K562 (cell line): ENCODE measurements at regions not wholly inside any gene's neighbourhood (a gene's known extent, or its start where the extent isn't known, plus 50 kb on each side); places are given as distances from the start of the nearest gene placed in this dataset.

ENCODE experiments used
- ATAC-seq: fragments of 200-7000 bp; cut with Tn5 transposase; 3 replicates; pipeline ENCODE4 v1.9.1; 2020; ENCODE audit warnings: moderate library complexity
- BruUV-seq: library from RNA; stranded (reverse); fragments of 400-500 nt; replicated peaks from 2 replicates; lab custom pipeline; 2021; lab: Mats Ljungman, UMichigan
- CTCF ChIA-PET: fragments of 300-600 bp; formaldehyde crosslinking; extraction: SDS; loops from one replicate; lab custom pipeline; 2021; ENCODE audit warnings: low intra/inter-chr PET ratio; lab: Yijun Ruan, JAX
- POLR2A ChIA-PET: fragments of 300-600, 350-650 bp; sonication (Branson Sonifier 250); formaldehyde crosslinking; extraction: SDS; loops from one replicate; lab custom pipeline; 2021; ENCODE audit warnings: antibody characterized with exemption, inconsistent platforms; lab: Yijun Ruan, JAX
- DNase-seq, 4 experiments: peaks; one replicate each; pipeline versions ENCODE4 v3.0.0 to v3.0.0-alpha.2; 2011 to 2018; ENCODE audit warnings: low spot score in 3 of 4, mixed read lengths in 3 of 4; ENCODE audit errors: extremely low read depth in 1 of 4
- FAIRE-seq: peaks from 2 replicates; lab custom pipeline; 2011; peaks lifted over from hg19 to GRCh38; lab: Jason Lieb, UNC
- H2AFZ ChIP-seq: 2 replicates; pipeline ENCODE4 v1.6.0; 2011; ENCODE audit warnings: low read depth, low read length, control low read depth, inconsistent platforms
- H3K27ac ChIP-seq: fragments of 200-600 bp; 3 replicates; pipeline ENCODE4 v1.8.0; 2011; ENCODE audit warnings: low read depth, mild to moderate bottlenecking, control low read depth, inconsistent platforms, low read length, moderate library complexity, mixed read lengths; ENCODE audit errors: extremely low read depth
- H3K27me3 ChIP-seq, 2 experiments: fragments of 300-600 bp in 1 of 2; 2 replicates in 1 of 2; 3 replicates in 1 of 2; pipeline versions ENCODE4 v1.6.0 to v1.8.0; 2011; ENCODE audit warnings: inconsistent platforms in 2 of 2, low read length in 2 of 2, mild to moderate bottlenecking in 1 of 2, mixed read lengths in 1 of 2, moderate library complexity in 1 of 2; ENCODE audit not compliant: control insufficient read depth in 2 of 2, insufficient read depth in 2 of 2
- H3K36me3 ChIP-seq: fragments of 300-600 bp; 3 replicates; pipeline ENCODE4 v1.8.0; 2011; ENCODE audit warnings: mild to moderate bottlenecking, low read length, inconsistent platforms; ENCODE audit not compliant: control insufficient read depth, insufficient read depth
- H3K4me1 ChIP-seq, 2 experiments: fragments of 200-600 bp in 1 of 2; replicated peaks in 1 of 2; 2 replicates in 1 of 2; 3 replicates in 1 of 2; pipeline versions ENCODE4 v1.5.1 to v1.8.0; 2011; ENCODE audit warnings: inconsistent platforms in 2 of 2, low read length in 2 of 2, mild to moderate bottlenecking in 1 of 2, mixed read lengths in 1 of 2, moderate library complexity in 1 of 2; ENCODE audit not compliant: control insufficient read depth in 2 of 2, insufficient read depth in 2 of 2
- H3K4me2 ChIP-seq: 2 replicates; pipeline ENCODE4 v1.6.1; 2011; ENCODE audit warnings: low read length, control low read depth, inconsistent platforms, mixed read lengths; ENCODE audit not compliant: insufficient read depth
- H3K4me3 ChIP-seq: fragments of 200-600 bp; sonication (generic), shearing (Covaris generic); 2 replicates; pipeline ENCODE4 v1.5.1; 2016; ENCODE audit warnings: control low read depth, inconsistent platforms
- H3K79me2 ChIP-seq: fragments of 200-600 bp; 3 replicates; pipeline ENCODE4 v1.8.0; 2011; ENCODE audit warnings: low read length, inconsistent platforms; ENCODE audit not compliant: control insufficient read depth, insufficient read depth
- H3K9ac ChIP-seq, 2 experiments: 2 replicates each; pipeline versions ENCODE4 v1.6.0 to v1.6.1; 2011; ENCODE audit warnings: low read depth in 2 of 2, low read length in 2 of 2, control low read depth in 1 of 2, inconsistent platforms in 1 of 2, mild to moderate bottlenecking in 1 of 2, mixed read lengths in 1 of 2; ENCODE audit not compliant: insufficient read depth in 1 of 2
- H3K9me1 ChIP-seq: one replicate; pipeline ENCODE4 v1.6.0; 2011; ENCODE audit warnings: inconsistent platforms, mild to moderate bottlenecking, low read length, moderate library complexity; ENCODE audit not compliant: control insufficient read depth, insufficient read depth
- H3K9me3 ChIP-seq: replicated peaks from 2 replicates; pipeline ENCODE4 v1.5.1; 2011; ENCODE audit warnings: low read depth, low read length, inconsistent platforms; ENCODE audit not compliant: control insufficient read depth, insufficient read depth
- H4K20me1 ChIP-seq: replicated peaks from 2 replicates; pipeline ENCODE4 v1.6.1; 2011; ENCODE audit warnings: low read length, inconsistent platforms, mixed read lengths; ENCODE audit not compliant: control insufficient read depth, insufficient read depth
- EP400 ChIP-seq: fragments of 450-650 bp; IDR thresholded peaks from 2 replicates; pipeline ENCODE4 v1.6.1; 2017; ENCODE audit warnings: antibody characterized with exemption, mild to moderate bottlenecking, moderate library complexity
- HCFC1 ChIP-seq: IDR thresholded peaks from 2 replicates; pipeline ENCODE4 v1.6.1; 2012; ENCODE audit warnings: low read depth, low read length, improper control_type of control experiment
- HMGXB4 ChIP-seq: sonication (generic); formaldehyde crosslinking; IDR thresholded peaks from 2 replicates; pipeline ENCODE4 v1.8.1; 2023; ENCODE audit warnings: mild to moderate bottlenecking, missing genetic modification reagents
- MYNN ChIP-seq, 2 experiments: sonication (generic); formaldehyde crosslinking in 1 of 2; IDR thresholded peaks; 2 replicates each; pipeline versions ENCODE4 v1.5.0 to v1.6.1; 2016 to 2020; ENCODE audit warnings: antibody characterized with exemption in 1 of 2, missing genetic modification reagents in 1 of 2
- PRMT5 ChIP-seq: sonication (generic); formaldehyde crosslinking; IDR thresholded peaks from 2 replicates; pipeline ENCODE4 v1.5.0; 2020; ENCODE audit warnings: missing genetic modification reagents
- SMAD1 ChIP-seq: fragments of 150-350 bp; IDR thresholded peaks from 2 replicates; pipeline ENCODE4 v1.6.1; 2014; ENCODE audit warnings: low read length, low read depth; ENCODE audit not compliant: partially characterized antibody
- SRSF7 ChIP-seq: fragments of 200-400 bp; formaldehyde crosslinking; optimal IDR thresholded peaks from 2 replicates; pipeline ENCODE3; 2017; ENCODE audit warnings: mild to moderate bottlenecking, low read depth, low read length
- TCF7L2 ChIP-seq: fragments of 150-350 bp; IDR thresholded peaks from 2 replicates; pipeline ENCODE4 v1.6.1; 2016; ENCODE audit warnings: low read depth, mild to moderate bottlenecking, low read length, moderate library complexity
- TRIM24 ChIP-seq, 2 experiments: fragments of 450-650 bp; IDR thresholded peaks; 2 replicates each; pipeline ENCODE4 v1.6.1; 2016
- ZKSCAN3 ChIP-seq: fragments of 250-450 bp; sonication (Bioruptor Pico); IDR thresholded peaks from 2 replicates; pipeline ENCODE4 v1.4.0; 2020
- ZNF431 ChIP-seq: sonication (generic); formaldehyde crosslinking; IDR thresholded peaks from 2 replicates; pipeline ENCODE4 v1.8.0; 2022; ENCODE audit warnings: mild to moderate bottlenecking, missing genetic modification reagents
- ZNF696 ChIP-seq: fragments of 250-450 bp; sonication (Bioruptor Pico); conservative IDR thresholded peaks from 2 replicates; pipeline ENCODE4 v1.4.0; 2020; ENCODE audit warnings: mild to moderate bottlenecking, moderate library complexity
- WGBS: fragments of 100-300 bp; shearing (Covaris generic); methylation state at CpG from one replicate; pipeline ENCODE4 v1.1.6; 2016; ENCODE audit warnings: low coverage, mixed read lengths; ENCODE audit not compliant: insufficient coverage; ENCODE audit errors: missing lambda C conversion rate; 5-methylcytosine and 5-hydroxymethylcytosine counted together
- in situ Hi-C: fragments of 300-500 bp; cut with MboI; formaldehyde crosslinking; loops from 4 replicates; pipeline ENCODE4 v1.15.0; 2018; ENCODE audit warnings: inconsistent platforms, mixed read lengths
- intact Hi-C: fragments of 100-400 bp; cut with micrococcal nuclease; formaldehyde crosslinking; loops from 2 replicates; pipeline ENCODE4 v1.14.2; 2022

DNA sequence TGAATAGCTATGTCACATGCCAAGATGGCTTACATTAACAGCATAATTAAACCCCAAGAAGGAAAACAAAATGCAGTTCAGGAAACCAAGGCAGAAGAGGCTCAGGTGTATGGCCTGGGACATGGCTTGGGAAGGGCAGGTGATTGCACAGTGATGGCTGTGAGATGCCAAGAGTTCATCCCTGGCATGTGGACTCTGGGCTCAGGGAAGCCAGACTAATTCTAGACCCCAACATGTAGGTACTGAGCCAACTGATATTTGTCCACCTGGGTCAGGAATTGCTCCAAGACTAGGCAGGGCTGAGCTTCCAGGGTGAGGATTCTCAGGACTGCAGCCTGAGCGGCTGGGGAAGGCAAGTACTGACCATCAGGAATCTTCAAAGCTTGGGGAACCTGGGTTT lies 218.4 kb upstream of the PIK3R1 start (continued):
- TF ChIP-seq ZNF696: no peak

GRCh38 chr5:67996596-67996995 lies 219.0 kb upstream of the PIK3R1 start:
- Histone ChIP-seq H3K9me1 (no peaks in the 10 kb centered on the region), H3K9me3 (no peaks in the 10 kb centered on the region), H2AFZ (no peak overlapping the region), H3K36me3 (no peaks in the 10 kb centered on the region), H3K79me2 (no peaks in the 10 kb centered on the region), H3K27ac (no peak overlapping the region), H3K27me3 (0 out of 5 replicates have a peak, but pooled peaks cover 4 to 9% of the 10 kb centered on the region in 2 experiments), H3K9ac (no peak overlapping the region), H3K4me2 (no peak overlapping the region), H3K4me3 (no peak overlapping the region), H4K20me1 (no peaks in the 10 kb centered on the region; the same call in 1 of the 2 replicates), H3K4me1 (no peaks in the 10 kb centered on the region)
- in situ Hi-C loops (no loop called here), intact Hi-C loops (no loop called here)
- WGBS: 2% methylated on average over 9 of the region's 10 CpGs
- ATAC-seq (no peak), DNase-seq (no peak), FAIRE-seq (no peak)
- POLR2A ChIA-PET: no interaction called here
- CTCF ChIA-PET: no interaction called here
- no TSS peak for BruUV-seq
- no peak for TF ChIP-seq SRSF7
- no peak for TF ChIP-seq SMAD1
- no peak for TF ChIP-seq HCFC1
- no peak for TF ChIP-seq EP400
- TF ChIP-seq ZKSCAN3 (CRISPR knock-in tag): no peak
- TF ChIP-seq MYNN (IDR thresholded peaks at IDR 0.05): no peak
- TF ChIP-seq MYNN (CRISPR knock-in tag; IDR thresholded peaks at IDR 0.05): no peak
- TF ChIP-seq TCF7L2: no peak
- no peak for TF ChIP-seq HMGXB4
- TF ChIP-seq ZNF431: no peak
- no peak for TF ChIP-seq PRMT5
- no peak for TF ChIP-seq TRIM24 (IDR thresholded peaks at IDR 0.05)
